SK-N-SH (cell line): ENCODE measurements at regions not wholly inside any gene's neighbourhood (a gene's known extent, or its start where the extent isn't known, plus 50 kb on each side); places are given as distances from the start of the nearest gene placed in this dataset.

Experiments
- CHD2 ChIP-seq: fragments of 150-350 bp; IDR thresholded peaks from 2 replicates; pipeline ENCODE4 v1.6.1; 2018; ENCODE audit warnings: low read length; ENCODE audit not compliant: partially characterized antibody
- CTCF ChIP-seq: fragments of 200-600 bp; sonication (generic); IDR thresholded peaks from 2 replicates; pipeline ENCODE4 v1.6.1; 2017; ENCODE audit warnings: antibody characterized with exemption, mild to moderate bottlenecking, moderate library complexity
- FOXJ3 ChIP-seq: sonication (generic); formaldehyde crosslinking; IDR thresholded peaks from 2 replicates; pipeline ENCODE4 v1.5.1; 2020; ENCODE audit warnings: mild to moderate bottlenecking, missing genetic modification reagents
- FOXM1 ChIP-seq: IDR thresholded peaks from 2 replicates; pipeline ENCODE4 v1.4.0; 2012; ENCODE audit warnings: low read depth, mild to moderate bottlenecking
- GATA2 ChIP-seq: sonication (generic); formaldehyde crosslinking; IDR thresholded peaks from 2 replicates; pipeline ENCODE4 v1.5.0; 2020; ENCODE audit warnings: mild to moderate bottlenecking, missing genetic modification reagents
- JUND ChIP-seq: IDR thresholded peaks from 2 replicates; pipeline ENCODE4 v1.4.0; 2012
- NRF1 ChIP-seq: IDR thresholded peaks from 2 replicates; pipeline ENCODE4 v1.6.1; 2012; ENCODE audit warnings: low read depth, mild to moderate bottlenecking, low read length
- POLR2AphosphoS5 ChIP-seq: IDR thresholded peaks from 2 replicates; pipeline ENCODE4 v1.6.1; 2012; ENCODE audit warnings: low read depth, low read length
- RAD21 ChIP-seq: IDR thresholded peaks from 2 replicates; pipeline ENCODE4 v1.6.1; 2012; ENCODE audit warnings: mild to moderate bottlenecking, low read length
- SMC3 ChIP-seq: IDR thresholded peaks from 2 replicates; pipeline ENCODE4 v1.6.1; 2012; ENCODE audit warnings: low read depth, low read length, improper control_type of control experiment
- TAF1 ChIP-seq: IDR thresholded peaks from 2 replicates; pipeline ENCODE4 v1.6.1; 2012; ENCODE audit warnings: low read depth, mild to moderate bottlenecking, low read length, moderate library complexity, borderline replicate concordance
- USF1 ChIP-seq: IDR thresholded peaks from 2 replicates; pipeline ENCODE4 v1.4.0; 2012; ENCODE audit warnings: low read depth, borderline replicate concordance
- USF2 ChIP-seq: fragments of 150-350 bp; IDR thresholded peaks from 2 replicates; pipeline ENCODE4 v1.6.1; 2017; ENCODE audit warnings: antibody characterized with exemption, low read length, low read depth, borderline replicate concordance

GRCh38 chr2:121064186-121064585 lies 220.8 kb downstream of the TFCP2L1 start:
- no peak for TF ChIP-seq FOXM1
- no peak for TF ChIP-seq CTCF
- TF ChIP-seq NRF1, result no peak
- no peak for TF ChIP-seq RAD21
- no peak for TF ChIP-seq SMC3
- TF ChIP-seq CHD2, result no peak
- TF ChIP-seq JUND, result no peak
- TF ChIP-seq FOXJ3 (CRISPR knock-in tag), result no peak
- no peak for TF ChIP-seq USF2
- TF ChIP-seq POLR2AphosphoS5, result no peak
- no peak for TF ChIP-seq TAF1
- no peak for TF ChIP-seq USF1
- no peak for TF ChIP-seq GATA2 (CRISPR knock-in tag)
